IPS DF 4.7 (cell line): ENCODE measurements at regions not wholly inside any gene's neighbourhood (a gene's known extent, or its start where the extent isn't known, plus 50 kb on each side); places are given as distances from the start of the nearest gene placed in this dataset.
"Not testable (repeated sequence)": the region's sequence is repeated elsewhere in the genome, so short reads cannot be mapped to it uniquely, and the experiment has no call there.

Experiments
- DNase-seq: peaks from one replicate; pipeline ENCODE4 v3.0.0-alpha.2; 2013; ENCODE audit warnings: low spot score; ENCODE audit errors: extremely low read depth

DNA sequence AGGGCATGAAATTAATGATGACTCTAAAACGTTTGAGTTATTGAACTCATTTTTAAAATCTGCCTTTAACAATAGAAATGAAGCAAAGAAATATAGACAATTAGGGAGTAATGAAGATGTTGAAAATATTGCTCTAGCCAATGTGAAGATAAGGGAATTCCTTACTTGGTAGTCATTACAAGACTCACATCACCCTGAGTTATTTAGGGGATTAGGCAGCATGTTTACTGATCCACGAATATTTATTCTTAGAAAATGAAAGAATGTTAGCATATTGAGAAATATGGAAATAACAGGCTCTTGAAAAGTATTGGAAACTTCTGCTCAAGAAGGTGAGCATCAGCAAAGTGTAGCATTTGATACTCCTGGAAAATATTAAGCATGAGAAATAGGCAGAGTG lies 398.1 kb upstream of the ARPP21 start:
- DNase-seq, result no peak

DNA sequence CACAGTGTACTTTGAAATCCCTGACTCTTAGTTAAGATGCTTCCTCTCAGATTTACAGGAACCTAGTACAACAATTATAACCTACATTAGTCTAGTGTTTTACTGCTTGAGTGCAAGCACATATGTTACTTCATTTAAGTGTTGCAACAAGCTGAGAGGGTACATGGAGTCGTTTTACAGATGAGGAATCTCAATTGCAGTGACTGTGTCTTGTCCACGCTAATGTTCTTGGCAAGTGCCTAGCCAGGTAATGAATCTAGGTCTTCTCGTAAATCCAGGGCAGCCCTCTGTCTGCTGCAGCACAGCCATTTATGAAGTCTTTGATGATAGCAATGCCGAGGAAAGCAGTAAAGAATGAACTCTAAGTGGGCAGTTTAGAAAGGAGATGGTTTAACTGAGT lies 384.4 kb upstream of the ARPP21 start:
- no peak for DNase-seq

DNA sequence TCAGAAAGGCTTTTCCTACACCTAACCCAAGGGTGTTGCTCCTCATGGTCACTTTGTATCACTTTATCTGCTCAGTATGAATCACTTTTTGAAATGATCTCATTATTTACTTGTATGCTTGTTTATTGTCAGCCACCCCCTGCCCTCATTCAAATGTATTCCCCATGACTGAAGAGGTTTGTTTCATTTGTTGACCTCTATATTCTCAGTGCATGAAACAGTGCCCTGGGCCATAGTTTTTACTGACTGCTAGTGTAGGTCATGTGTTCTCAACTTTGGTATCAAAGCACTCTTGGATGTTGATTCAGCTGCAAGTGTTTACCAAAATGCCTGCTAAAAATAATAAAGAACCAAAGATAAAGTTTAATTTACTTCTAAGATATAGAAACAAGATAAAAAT lies 381.7 kb upstream of the ARPP21 start:
- DNase-seq, result no peak

DNA sequence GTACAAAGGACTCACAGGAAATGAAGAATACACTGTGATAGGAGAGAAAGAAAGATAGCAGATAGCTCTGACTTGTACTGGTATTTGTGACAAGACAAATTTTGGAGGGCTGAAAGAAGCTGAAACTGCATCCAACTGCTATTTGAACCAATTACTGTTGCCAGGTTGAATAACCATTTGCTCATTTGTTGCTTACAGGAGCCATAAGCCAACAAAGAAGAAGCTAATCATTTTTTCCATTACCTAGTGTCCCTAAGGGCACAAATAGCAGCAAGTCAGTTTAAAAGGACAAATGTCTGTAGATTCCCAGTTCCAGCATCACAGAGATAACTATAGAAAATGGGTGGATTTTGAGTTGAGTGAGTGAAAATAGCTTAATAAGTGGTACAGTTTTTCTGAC lies 376.9 kb upstream of the ARPP21 start:
- no peak for DNase-seq

DNA sequence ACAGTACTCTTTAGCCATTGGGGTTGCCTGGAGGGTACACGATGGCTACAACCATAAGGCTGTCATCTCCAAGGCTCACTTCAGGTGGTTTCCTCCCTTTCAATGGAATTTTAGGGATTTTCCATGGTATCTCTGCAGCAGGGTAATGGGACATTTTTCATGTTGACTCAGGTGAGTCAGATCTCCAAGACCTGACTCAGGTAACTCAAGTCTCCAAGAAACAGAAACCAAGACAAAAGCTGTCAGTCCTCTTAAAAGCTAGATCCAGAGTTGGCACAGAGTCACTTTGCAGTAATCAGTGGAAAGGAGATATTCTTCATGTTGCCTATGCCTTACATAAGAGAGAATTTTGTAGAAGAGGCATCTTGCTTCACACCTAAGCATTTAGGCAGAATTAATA lies 375.8 kb upstream of the ARPP21 start:
- DNase-seq, result no peak

DNA sequence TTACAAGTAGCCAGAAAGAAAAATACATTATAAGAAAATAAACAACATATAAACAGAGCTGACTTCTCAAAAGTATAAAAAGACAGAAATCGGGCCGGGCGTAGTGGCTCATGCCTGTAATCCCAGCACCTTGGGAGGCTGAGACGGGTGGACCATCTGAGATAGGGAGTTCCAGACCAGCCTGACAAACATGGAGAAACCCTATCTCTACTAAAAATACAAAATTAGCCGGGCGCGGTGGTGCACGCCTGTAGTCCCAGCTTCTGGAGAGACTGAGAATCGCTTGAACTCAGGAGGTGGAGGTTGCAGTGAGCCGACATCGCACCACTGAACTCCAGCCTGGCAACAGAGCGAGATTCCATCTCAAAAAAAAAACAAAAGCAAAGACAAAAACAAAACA lies 373.3 kb upstream of the ARPP21 start:
- not testable (repeated sequence) for DNase-seq

DNA sequence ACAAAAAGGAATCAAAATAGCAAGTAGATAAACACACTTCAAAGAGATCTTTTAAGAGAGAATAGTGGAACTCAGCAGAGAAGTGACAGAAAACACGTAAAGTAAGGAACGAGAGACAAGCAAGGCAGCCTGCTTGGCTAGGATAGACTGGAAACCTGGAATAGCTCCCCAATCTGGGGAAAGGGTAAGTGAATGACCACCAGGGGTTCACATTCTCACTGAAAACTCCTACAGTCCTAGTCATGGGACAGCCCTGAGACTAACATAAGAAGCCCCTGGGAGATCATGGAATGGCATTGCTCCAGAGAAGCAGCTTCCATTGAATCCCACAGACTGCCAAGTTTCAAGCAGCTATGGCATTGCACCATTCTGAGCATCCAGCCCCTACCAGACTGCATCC lies 363.6 kb upstream of the ARPP21 start:
- no peak for DNase-seq

DNA sequence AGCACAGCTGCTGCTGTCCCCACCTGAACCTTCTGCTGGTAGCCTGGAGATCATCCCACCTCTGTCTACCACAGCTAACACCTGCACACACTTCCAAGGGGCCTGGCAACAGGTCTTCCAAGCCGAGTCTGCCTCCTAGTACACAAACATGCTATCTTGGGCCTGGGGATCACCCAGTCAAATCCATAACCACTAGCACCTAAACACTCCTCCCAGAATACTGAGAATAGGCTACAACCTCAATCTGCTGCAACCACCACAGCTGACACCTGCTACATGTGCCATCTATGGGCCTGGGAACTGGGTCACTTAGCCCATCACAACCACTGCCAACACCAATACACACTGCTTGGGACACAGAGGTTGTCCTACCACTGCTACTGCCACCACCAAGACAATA lies 362.8 kb upstream of the ARPP21 start:
- no peak for DNase-seq

DNA sequence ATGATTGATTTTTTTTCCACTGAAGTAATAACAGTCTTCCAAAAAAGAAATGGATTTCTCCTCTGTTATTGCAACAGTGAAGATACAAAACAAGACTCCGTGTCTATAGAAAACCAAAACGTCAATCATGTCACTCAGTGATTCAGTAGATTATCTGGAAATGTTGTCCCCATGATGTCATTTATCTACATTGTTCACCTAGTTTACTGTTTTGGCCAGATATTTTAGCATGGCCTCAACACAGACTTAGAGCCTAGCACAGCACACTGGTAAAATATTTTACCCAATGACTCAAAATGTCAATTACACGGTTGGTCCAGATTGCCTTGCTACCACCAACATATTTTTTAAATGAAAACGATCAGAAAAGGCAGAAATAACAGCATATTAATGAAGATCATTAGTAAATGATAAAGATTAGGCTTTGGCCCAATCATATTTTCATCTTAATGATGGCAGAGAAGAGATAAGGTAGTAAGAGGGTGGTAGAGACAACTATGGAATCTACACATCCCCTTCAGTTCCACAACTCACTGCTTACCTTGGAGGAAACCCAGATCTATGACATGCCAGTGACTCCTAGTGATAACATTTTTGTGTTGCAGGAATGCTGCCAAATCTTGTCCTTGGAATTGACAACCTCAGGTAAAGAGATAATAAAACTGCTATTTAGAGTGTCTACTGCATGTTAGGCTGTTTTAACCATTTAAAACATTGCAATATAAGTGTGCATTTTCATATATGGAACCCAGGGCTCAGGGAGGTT lies 347.7 kb upstream of the ARPP21 start:
- DNase-seq, result no peak

DNA sequence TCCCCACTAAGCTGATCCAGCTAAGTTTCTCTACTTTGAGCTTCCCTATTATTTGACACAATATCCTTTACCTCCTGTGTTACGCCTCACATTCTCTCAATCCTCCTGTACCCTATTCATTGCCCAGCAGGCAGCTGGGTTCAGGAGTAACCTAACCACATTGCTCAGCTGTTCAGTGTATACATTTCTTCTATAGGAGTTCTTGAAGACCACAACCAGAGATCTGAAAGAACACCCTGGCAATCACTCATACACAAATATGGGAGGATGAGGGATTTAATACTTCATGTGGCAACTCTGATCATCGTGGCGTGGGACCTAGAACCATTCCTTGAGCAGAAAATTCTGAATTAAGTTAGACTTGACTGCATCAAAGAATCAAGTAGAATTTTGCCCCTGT lies 346.8 kb upstream of the ARPP21 start:
- DNase-seq, result no peak

DNA sequence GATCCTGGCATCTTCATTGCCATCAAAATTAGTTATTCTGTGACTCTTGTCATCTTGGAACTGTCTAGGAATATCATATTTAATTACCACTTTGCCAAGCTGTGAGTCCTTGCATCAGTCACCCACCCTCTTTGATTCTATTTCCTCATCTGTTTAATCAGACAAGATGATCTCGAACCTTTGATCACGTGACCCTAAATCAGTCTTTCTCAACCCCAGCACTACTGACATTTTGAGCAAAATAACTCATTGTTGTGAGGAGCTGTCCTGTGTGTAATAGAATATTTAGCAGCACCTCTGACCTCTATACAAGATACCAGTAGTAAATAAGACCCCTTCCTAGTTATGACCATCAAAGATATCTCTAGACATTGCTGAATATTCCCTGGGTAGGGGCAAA lies 343.4 kb upstream of the ARPP21 start:
- DNase-seq, result no peak

DNA sequence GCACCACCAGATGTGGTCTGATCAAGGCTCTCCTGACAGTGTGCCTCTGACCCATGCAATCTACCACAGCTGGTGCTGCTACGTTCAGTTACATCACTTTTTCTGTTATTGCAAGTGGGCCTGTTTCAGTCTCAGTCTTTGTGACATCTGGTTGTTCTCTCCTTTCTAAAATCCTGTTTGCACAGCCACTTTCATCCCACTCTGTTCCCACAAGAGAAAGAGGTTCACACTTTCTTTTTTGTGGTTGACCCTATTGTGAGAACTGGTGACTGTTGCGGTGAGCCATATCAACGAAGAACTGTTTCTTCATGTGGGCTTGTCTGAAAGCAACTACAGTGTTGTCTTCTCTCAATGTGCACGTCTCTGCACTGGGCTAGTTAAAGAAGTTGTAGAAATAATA lies 342.8 kb upstream of the ARPP21 start:
- no peak for DNase-seq

DNA sequence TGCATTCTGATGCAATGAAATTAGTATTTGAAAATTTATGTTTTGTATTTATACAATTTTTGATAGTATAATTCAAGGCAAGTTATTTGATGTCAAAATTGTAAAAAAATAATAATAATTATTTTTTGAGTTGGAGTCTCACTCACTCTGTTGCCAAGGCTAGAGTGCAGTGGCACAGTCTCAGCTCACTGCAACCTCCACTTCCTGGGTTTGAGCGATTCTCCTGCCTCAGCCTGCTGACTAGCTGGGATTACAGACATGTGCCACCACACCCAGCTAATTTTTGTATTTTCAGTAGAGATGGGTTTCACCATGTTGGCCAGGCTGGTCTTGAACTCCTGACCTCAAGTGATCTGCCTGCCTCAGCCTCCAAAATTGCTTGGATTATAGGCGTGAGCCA lies 342.4 kb upstream of the ARPP21 start:
- DNase-seq, result not testable (repeated sequence)

DNA sequence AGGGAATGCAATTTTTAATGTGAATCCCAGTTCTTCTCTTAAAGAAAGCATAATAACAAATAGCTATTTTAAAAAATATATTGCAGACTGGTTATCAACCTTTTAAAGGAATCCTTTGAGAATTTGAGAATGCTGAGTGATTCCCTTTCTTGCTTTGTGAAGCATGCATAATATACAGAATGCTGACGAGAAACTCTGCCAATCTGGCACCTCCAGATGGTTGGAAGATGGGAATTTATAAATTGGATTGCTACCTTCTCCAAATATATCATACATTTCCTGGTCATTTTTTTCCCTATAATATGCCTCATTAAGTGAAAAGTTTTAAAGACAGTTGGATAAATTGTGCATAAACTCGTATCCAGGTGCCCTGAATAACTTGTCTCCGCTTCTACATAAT lies 333.9 kb upstream of the ARPP21 start:
- DNase-seq, result no peak

DNA sequence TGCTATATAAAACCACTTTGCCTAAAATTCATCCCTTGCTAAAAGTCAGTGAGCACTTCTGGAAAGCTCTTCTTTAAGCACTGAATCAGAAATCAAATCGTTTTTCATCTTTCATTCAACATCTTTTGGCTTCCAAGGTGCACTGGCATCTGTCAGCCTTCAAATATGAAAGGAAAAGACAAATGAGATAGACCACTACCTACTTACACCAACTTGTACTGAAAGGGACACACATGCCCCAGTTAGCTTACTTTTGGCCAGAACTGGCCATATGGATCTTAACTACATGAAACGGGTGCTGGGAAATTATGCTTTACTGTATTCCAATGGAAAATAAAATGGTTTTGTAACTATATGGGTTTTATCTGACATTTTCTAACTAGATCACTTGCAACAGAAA lies 332.0 kb upstream of the ARPP21 start:
- no peak for DNase-seq

DNA sequence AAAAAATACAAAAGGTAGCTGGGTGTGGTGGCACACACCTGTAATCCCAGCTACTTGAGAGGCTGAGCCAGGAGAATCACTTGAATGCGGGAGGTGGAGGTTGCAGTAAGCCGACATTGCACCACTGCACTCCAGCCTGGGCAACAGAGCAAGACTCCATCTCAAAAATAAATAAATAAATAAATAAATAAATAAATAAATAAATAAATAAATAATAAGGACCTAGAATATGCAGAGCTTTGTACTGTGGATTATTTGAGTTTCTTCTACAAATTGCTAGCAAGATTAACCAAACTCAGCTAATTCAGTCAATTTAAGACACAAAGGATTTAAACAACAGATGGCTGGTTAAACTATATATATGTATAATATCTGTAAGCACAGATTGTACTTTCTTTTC lies 322.5 kb upstream of the ARPP21 start:
- DNase-seq, result not testable (repeated sequence)

DNA sequence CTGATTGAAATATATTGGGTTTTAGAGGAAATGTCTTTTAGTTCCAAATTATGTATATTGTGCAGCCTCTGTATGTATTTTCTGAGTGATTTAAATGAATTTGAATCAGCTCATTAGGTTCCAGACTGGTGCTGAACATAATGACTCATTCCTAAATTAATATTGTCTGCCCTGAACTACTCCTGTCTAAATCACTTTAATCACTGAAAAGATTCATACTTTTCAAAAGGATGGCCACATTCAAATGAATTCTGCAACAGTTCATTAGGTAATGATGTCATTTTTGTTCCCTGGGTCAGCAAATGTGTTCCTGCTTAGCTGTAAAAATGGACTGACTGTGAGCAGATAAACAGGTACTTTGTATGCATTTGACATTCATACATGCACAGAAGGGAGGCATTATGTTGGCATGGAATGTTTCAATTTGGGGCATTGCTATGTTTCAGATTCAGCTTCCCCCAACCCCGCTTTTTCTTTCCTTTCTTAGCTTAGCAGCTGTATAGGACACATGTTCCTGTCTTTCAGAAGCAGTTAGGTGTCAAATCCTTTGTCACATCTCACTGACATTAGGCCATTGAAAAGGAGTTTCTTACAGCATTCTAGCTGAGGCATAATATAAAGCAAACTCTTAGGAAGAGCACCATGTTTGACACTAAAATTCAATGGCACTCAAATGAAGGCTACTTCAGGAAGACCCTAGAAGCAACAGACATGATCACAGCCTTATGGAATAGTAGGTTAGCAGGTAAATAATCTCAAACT lies 318.5 kb upstream of the ARPP21 start:
- no peak for DNase-seq

DNA sequence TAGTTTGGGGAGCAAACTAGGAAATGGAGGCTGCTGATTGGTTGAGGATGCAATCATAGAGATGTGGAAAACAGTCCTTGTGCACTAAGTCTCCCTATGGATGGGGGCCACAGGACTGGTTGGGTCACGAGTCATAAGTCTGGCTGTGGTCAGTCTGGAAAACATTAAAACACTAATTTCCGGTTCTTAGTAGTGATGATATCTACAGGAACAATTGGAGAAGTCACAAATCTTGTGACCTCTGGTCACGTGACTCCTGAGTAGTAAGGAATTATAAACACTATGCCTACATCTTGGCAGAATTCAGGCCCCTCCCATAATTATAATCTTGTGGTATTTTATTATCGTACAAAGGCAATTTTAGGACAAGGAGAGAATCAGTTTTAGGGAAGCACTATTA lies 317.3 kb upstream of the ARPP21 start:
- DNase-seq, result no peak

DNA sequence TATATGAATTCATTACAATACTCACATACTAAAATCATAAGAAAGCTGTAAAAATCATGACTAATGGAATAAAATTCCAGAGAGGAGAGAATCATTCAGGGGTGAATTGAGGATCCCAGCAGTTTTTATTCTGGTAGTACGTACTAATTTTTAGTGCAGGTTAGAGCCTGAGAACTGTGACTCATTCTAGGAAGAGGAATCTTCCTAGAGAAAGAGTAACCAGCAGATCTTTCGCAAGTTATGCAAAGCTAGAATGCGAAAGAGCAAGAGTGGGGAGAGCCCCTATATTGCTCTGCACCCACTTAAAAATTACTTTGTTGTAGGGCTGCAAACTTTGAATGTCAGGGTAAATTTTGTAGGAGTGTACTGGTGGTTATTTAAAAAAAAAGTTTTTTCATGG lies 303.6 kb upstream of the ARPP21 start:
- no peak for DNase-seq

DNA sequence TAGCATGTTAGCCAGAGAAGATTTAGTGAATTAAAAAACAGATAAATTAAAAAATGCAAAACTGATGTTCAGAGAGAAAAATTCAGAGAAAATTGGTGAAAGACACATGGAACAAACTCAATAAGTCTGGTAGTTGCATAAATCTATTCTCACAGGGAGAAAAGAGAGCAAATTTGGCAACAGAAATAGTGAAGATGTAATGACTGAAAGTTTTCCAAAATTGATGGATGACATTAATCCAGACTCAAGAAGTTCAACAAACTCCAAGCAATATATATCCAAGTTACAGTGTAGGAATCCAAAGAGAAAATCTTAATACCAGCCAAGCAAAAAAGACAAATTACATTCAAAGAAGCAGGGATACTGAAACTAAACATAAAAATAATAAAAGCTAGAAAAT lies 302.7 kb upstream of the ARPP21 start:
- no peak for DNase-seq

DNA sequence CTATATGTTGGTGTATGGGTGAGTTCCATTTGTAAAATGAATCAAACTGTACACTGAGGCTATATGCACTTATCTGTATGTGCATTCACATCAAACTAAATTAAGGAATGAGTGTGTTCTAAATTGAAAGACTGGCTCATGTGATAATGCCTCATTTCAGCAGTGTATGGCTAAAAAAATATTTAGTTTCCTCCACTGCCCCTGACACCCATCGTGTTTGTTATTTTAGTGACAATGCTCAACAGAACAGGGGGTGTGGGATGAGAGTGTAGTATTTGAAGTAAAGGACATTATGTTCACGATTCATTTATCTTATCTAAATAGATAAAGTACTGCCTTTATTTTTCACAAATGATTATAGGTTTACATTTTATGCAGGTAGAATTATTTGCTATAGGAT lies 301.1 kb upstream of the ARPP21 start:
- no peak for DNase-seq

DNA sequence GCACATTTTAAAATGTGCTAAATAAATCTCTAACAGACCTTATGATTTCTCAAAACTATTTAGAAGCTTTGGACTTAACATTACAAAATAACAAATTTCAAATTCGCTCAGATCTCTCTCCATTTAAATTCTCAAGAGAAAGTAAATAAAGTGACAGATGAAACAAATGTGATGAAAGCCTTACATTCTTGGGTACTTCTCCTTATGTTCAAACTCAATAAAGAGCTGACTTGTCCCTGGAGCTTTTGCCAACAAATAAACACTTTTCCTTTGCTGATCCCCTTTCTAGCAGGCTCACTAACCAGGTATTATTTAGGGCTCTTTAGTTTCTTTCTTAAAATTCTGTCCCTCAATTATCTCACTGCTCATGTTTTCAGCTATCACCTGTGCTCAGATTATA lies 259.1 kb upstream of the ARPP21 start:
- no peak for DNase-seq

DNA sequence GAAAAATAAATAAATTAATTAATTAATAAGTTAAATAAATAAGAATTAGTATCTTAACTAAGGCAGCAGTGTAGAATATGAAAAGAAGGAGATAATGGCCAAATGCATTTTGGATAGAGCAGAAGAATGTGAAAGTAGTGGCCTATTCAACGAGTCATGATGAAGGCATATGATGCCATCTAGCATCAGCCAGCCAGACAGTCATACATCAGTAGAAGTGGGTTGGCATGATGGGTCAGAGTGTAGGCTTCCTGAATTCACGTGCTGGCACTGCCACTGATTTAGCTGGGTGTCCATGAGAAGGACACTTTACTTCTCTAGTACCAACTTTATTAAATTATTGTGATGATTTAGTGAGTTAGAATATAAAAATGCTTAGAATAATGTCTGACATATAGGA lies 256.1 kb upstream of the ARPP21 start:
- no peak for DNase-seq
